NCI-H2107 (cell line): ENCODE measurements at regions not wholly inside any gene's neighbourhood (a gene's known extent, or its start where the extent isn't known, plus 50 kb on each side); places are given as distances from the start of the nearest gene placed in this dataset.
"Not testable (repeated sequence)": the region's sequence is repeated elsewhere in the genome, so short reads cannot be mapped to it uniquely, and the experiment has no call there.

ENCODE experiments used
- DNase-seq: peaks from one replicate; lab custom pipeline; 2025; lab: John Stamatoyannopoulos, UW

DNA sequence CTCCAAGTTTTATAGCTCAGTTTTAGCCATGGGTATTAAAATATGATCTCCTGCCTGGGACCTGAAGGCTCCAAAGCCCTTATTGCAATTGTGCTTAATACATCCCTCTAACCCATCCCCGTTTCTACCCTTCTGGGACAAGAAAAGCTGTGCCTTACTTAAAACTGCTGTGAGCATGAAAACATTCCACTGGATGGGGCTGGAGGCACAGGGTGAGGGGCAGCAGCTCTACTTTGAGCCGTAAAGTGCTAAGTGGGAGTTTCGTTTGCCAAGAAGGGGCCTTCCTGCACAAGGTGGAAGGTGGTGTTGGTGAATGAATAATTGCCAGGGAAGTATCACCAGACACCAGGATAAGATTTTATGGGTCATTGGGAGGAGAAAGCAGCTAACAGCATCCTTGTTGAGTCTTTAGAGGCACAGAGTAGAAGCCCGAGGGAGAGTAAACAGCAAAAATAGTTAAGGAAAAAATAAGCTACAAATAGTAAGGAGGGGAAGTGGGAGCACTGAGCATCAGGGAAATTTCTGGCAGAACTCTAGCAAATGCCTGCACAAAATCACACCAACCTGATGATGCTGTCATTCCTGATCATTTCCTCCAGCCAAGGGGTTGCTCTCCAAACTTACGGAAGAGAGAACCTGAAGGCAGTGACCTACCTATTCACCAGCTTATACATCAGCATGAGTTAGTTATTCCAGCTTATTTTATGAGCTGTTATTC lies 218.4 kb downstream of the MREG start:
- DNase-seq = no peak

DNA sequence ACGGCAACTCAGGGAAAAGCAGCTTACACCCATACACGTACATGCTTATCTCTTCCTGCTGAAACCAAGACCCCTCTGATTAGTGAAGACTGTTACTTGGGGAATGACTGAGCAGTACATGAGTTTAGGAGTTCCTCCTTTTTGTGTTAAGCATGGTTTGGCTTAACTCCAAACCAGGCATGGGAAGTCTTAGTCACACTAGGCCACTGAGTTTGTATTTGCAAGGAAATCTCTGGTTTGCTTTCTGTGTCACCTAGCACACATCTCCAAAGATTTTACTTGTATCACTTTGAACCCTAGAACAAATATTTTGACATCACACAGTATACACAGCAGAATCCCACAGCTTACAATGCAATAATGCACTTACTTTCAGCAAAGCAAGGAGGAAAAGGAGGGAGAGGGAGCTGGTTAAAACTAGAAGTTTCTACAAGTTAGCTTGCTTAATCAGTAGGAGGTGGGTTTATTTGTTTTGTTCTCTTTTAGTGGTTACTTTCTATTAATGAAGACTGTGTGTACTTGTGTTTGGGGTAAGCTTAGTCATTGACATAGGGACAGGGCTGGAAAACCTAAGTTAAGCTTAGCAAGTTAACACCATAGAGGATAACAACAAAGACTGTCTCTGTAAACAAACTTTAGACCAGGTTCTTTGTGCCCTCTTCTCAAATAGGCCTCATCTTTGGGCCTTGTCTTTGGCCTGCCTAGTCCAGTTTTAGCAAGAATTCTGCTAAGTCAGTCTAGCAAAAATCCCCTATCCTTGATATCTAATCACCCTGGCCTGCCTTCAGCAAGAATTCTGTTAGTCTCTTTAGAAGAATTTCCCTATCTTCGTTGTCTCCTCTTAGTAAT lies 219.4 kb downstream of the MREG start:
- no peak for DNase-seq

DNA sequence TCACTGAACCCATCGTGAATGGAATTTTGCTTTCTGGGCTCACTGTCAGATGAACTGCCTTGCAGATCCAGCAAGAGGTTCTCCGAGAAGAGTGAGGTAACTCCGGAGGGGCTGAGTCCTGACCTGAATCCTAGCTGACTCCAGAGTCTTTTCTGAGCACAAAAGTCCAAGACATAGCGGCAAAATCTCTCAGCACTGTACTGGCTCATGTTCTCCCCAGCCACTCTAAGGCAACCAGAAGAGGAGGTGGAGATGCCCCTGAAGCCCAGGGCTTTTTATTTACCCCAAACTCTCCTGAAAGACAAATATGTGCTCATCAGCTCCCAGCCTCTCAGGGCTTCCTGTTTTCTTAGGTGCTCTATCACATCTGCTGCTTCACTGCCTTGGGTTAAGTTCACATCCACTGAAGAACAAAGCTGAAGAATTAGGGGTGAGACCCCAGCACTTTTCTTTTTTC lies 221.8 kb downstream of the MREG start:
- DNase-seq = no peak

- DNase-seq = no peak
Observed at GRCh38 chr2:215790523-215791421, 222.6 kb downstream of the MREG start.

- no peak for DNase-seq
Observed at GRCh38 chr2:215787565-215788178, 225.7 kb downstream of the MREG start.

DNA sequence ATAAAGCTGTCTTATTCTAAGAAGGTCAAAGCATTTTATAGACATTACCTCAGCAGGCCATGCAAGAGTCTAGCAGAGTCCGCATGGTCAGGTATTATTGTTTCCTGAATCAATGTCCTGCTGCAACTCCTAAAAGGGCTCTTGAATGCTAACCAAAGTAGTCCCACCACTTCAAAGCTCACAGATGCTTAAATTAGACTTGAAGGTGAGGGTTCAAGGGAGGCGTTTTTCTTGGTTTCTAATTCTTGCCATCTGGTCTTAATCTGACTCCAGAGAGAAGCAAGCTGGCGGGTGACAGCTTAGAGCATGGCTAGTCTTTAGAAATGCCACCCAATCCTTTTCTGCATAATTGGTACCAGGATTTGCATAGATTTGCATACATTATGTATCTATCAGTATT lies 226.3 kb downstream of the MREG start:
- DNase-seq = no peak

GRCh38 chr2:215784371-215784783 lies 229.0 kb downstream of the MREG start:
- no peak for DNase-seq

GRCh38 chr2:215783640-215784039 lies 229.7 kb downstream of the MREG start:
- not testable (repeated sequence) for DNase-seq

GRCh38 chr2:215782965-215783364 lies 230.4 kb downstream of the MREG start:
- DNase-seq = no peak

GRCh38 chr2:215782295-215782694 lies 231.1 kb downstream of the MREG start:
- no peak for DNase-seq

DNA sequence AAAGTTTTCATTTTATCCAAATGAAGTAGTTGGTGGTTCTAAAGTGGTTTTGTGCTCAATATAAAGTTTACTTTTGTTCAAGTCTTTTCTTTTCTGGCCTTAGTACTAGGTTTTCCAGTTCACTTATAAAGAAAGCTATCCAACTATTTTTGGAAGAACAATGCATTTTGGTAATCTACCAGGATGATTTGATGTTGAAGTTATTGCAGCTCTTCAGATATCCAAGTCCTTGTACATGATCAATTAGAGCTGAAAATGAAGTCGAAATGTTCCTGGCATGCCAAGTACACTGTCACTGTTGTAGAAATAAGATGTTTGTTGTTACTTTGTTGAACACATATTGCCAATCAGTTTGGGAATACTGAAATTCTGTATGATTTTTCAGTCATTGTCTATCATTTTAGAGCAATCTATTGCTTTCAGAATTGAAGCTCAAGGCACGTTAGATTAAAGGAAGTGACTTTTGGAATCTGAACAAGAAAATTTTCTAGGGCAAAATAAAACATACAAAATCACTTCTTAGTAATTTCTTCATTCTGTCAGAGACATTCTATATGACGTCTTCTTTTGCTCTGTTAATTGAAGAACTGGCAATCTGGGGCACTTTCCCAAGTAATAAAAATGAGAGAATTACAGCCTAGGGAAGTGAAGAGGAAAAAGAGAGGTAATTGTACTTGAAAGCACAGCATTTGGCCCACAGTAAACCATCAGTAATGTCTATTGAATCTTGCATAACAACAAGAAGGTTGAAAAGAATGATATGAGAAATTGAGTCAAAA lies 232.3 kb downstream of the MREG start:
- DNase-seq = no peak

- no peak for DNase-seq
Observed at GRCh38 chr2:215780313-215780712, 233.0 kb downstream of the MREG start.

DNA sequence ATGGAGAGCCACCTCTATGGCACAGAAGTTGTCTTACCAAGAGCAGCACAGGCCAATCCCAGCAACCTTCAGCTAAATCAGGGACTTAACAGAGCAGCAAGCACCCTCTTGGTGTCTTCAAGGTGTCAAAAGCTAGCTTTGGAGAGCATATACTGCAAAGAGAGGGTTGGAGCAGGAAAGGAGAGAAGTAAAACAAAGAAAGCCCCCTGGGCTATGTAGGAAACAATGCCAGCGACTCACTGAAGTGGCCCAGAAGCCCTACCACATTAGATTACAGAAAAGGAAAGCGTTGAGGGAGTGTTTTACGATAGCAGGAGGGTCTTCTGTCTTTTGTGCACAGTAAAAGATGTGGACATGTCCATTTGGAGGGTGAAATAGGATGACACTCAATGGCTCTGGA lies 233.4 kb downstream of the MREG start:
- no peak for DNase-seq

- DNase-seq = no peak
Observed at GRCh38 chr2:215777465-215778044, 235.8 kb downstream of the MREG start.

GRCh38 chr2:215775106-215775505 lies 238.2 kb downstream of the MREG start:
- no peak for DNase-seq

DNA sequence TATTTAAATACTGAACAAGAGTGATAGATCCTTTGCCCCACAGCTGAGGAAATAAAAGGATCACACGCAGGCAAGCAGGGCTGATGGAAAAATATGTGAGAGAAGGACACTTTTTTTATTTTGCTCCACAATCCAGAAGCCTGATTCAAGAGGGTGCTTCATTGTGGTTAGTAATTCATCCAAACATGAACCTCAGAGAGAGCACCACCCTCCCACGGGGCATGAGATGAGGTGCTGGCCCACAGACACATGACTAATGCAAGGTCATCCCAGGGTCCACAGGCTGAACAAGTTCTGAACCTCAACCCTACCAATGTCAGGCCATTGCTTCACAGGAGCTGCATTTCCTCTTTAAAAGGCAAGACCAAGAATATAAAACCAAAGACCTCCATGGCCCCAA lies 239.6 kb downstream of the MREG start:
- DNase-seq = no peak

DNA sequence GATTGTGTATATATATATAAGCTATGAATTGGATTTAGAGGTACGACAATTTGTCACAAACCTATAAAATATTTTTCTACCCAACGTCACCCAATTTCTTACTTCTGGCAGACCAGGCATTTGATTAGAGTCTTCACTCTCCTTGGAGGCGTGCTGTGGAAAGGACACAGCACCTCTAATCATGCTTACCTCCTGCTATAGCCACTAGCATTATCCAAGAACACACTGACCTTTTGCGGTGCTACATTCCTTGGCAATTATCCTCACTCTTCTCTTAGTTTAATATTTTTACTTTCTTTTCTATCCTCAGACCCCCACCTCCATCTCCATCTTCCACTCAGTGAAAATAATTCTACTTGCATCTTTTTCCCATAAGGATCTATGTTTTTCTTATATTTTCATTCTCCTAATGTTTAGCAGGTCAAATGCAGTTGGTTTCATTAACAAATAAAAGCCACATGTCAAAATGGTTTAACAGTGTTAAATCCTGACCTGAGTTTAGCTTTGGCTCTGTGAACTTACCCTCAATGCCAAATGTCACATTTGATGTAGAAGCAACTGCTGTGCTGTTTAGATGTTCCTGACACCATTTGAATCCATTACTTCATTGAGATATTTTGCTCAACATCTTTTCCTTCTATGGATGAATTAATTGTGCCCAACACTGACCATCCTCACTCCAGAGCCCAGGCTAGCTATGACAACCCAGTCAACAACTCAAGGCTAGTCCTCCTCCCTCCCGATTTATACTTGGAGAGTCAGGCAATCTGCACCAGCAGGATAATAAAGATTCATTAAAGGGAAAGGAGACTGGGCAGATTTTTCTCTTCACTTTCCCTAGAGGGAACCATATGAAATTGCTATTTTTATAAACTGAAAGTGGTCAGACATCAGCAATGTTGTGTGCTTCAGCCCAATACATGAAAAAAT lies 240.5 kb downstream of the MREG start:
- no peak for DNase-seq

DNA sequence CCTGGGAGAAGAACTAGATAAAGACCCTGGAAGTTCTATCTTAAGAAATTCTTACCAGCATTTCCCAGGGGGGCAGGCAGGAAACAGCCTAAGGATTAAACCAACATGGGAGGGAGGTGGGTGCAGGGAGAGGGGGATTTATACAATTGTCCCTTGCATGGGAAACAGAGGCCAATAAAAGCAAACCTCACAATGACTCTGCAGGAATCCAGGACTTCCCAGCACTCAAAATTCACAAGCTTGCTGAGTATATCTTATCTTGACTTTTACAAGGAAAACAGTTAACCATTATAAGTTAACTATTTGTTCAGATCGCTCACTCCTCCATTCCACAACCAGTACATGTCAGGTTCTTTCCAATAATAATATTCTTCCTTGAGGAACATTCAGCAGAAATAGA lies 241.3 kb downstream of the MREG start:
- no peak for DNase-seq

DNA sequence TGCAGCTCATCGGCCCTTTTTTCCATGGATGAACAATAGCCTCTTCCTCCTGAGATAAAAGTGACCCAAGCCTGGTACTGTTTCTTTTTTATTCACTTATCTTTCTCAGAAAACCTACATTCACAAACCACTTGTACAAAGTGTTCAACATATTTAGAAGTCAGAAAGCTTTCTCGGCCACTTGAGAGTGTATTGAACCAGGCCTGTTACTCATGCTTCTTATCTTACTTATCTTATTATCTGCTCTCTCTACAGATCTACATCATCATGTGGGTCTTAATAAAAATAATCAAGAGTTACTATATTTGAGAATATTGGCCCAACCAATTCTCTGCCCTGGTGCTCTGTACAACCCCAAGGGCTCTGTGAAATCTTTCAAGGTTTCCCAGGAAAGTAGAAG lies 242.1 kb downstream of the MREG start:
- no peak for DNase-seq

- no peak for DNase-seq
Observed at GRCh38 chr2:215770668-215771067, 242.7 kb downstream of the MREG start.
